ENCODE measurements at regions not wholly inside any gene's neighbourhood (a gene's known extent, or its start where the extent isn't known, plus 50 kb on each side); places are given as distances from the start of the nearest gene placed in this dataset.
"Not testable (repeated sequence)": the region's sequence is repeated elsewhere in the genome, so short reads cannot be mapped to it uniquely, and the experiment has no call there.

- DNase-seq: no peak
- no peaks in the 10 kb centered on the region for H3K36me3 ChIP-seq (ENCODE audit: insufficient read depth, low read length)
- H3K27ac ChIP-seq (ENCODE audit: low read depth, low read length): no peak overlapping the region
- Mint-ChIP-seq H3K4me3 (no peak overlapping the region), H3K9me3 (peaks cover 0 to 1% (median 0%) of the 10 kb centered on the region in 8 donors), H3K27ac (no peak overlapping the region), H3K4me1 (no peaks in the 10 kb centered on the region), H3K27me3 (no peaks in the 10 kb centered on the region), H3K36me3 (no peaks in the 10 kb centered on the region)
- intact Hi-C loops (cut with micrococcal nuclease): no loop called here
- no peaks in the 10 kb centered on the region for H3K9me3 ChIP-seq (ENCODE audit: control insufficient read depth in 1 of 2, low read length in 2 of 2)
- H3K4me1 ChIP-seq (ENCODE audit: insufficient read depth, low read length): no peaks in the 10 kb centered on the region
- no peak overlapping the region for H3K4me3 ChIP-seq (ENCODE audit: low read length in 2 of 2)
- CTCF ChIA-PET (ENCODE audit: partially characterized antibody): no interaction called here
- H3K27me3 ChIP-seq (ENCODE audit: insufficient read depth, low read length): no peaks in the 10 kb centered on the region
- POLR2A ChIA-PET (ENCODE audit: partially characterized antibody): no interaction called here
These were observed 163.7 kb downstream of the MANEA start for GRCh38 chr6:95741045-95741444.

DNA sequence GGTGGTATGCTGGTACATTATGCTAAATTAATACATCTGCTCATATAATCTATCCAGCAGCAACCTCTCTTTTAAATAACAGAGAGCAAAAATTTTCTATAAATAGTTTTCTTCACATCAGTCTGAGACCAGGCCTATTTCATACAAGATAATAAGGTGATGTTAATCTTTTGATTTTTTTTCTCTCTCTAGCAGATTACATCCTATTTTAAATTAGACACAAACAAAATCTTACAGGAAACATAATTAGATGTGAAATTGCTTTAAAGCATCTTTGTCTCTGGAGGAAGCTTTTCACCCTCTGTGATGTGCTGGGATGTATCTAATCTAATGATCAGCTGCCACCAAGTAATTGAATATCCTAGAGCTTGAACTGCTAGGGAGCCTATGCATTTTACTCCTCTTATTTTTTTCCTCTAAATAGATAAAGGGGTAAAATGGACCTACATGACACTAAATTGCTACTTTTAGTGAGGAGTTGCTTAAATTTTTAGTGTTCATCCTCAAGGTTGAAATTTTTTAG lies 165.5 kb downstream of the MANEA start:
- POLR2A ChIA-PET (ENCODE audit: partially characterized antibody): no interaction called here
- no peak overlapping the region for H3K4me3 ChIP-seq (ENCODE audit: low read length in 2 of 2)
- intact Hi-C loops (cut with micrococcal nuclease): no loop called here

DNA sequence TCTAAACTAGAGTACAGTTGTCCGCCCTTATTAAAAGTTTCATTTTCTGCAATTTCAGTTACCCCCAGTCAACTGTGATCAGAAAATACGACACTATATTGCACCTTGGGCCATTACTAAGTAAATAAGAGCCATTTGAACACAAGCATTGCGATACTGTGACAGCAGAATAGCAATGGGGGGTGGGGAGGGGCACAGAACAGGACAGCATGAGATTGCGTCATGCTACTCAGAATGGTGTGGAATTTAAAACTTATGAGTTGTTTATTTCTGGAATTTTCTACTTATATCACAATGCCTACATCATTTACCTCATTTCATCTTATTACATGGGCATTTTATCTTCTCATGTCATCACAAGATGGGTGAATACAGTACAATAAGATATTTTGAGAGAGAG lies 166.3 kb downstream of the MANEA start:
- Mint-ChIP-seq H3K27ac (no peak overlapping the region), H3K27me3 (no peaks in the 10 kb centered on the region), H3K36me3 (no peaks in the 10 kb centered on the region), H3K4me3 (no peak overlapping the region), H3K9me3 (peaks cover 0 to 1% (median 0%) of the 10 kb centered on the region in 8 donors), H3K4me1 (no peaks in the 10 kb centered on the region)
- POLR2A ChIA-PET (ENCODE audit: partially characterized antibody): no interaction called here
- CTCF ChIA-PET (ENCODE audit: partially characterized antibody): no interaction called here
- intact Hi-C loops (cut with micrococcal nuclease): no loop called here
- H3K4me1 ChIP-seq (ENCODE audit: insufficient read depth, low read length): no peaks in the 10 kb centered on the region
- H3K9me3 ChIP-seq (ENCODE audit: control insufficient read depth in 1 of 2, low read length in 2 of 2): no peaks in the 10 kb centered on the region
- no peaks in the 10 kb centered on the region for H3K36me3 ChIP-seq (ENCODE audit: insufficient read depth, low read length)
- no peaks in the 10 kb centered on the region for H3K27me3 ChIP-seq (ENCODE audit: insufficient read depth, low read length)
- no peak overlapping the region for H3K27ac ChIP-seq (ENCODE audit: low read depth, low read length)
- no peak overlapping the region for H3K4me3 ChIP-seq (ENCODE audit: low read length in 2 of 2)
- DNase-seq: no peak

More for the DNA sequence above, 165.5 kb downstream of the MANEA start:
- Histone ChIP-seq H3K9me3 (ENCODE audit: control insufficient read depth in 1 of 2, low read length in 2 of 2) (no peaks in the 10 kb centered on the region), H3K4me1 (ENCODE audit: insufficient read depth, low read length) (no peaks in the 10 kb centered on the region), H3K36me3 (ENCODE audit: insufficient read depth, low read length) (no peaks in the 10 kb centered on the region), H3K27ac (ENCODE audit: low read depth, low read length) (no peak overlapping the region), H3K27me3 (ENCODE audit: insufficient read depth, low read length) (no peaks in the 10 kb centered on the region)
- Mint-ChIP-seq H3K36me3 (no peaks in the 10 kb centered on the region), H3K27ac (no peak overlapping the region), H3K4me1 (no peaks in the 10 kb centered on the region), H3K9me3 (peaks cover 0 to 1% (median 0%) of the 10 kb centered on the region in 8 donors), H3K27me3 (no peaks in the 10 kb centered on the region), H3K4me3 (no peak overlapping the region)
- DNase-seq: no peak
- CTCF ChIA-PET (ENCODE audit: partially characterized antibody): no interaction called here

DNA sequence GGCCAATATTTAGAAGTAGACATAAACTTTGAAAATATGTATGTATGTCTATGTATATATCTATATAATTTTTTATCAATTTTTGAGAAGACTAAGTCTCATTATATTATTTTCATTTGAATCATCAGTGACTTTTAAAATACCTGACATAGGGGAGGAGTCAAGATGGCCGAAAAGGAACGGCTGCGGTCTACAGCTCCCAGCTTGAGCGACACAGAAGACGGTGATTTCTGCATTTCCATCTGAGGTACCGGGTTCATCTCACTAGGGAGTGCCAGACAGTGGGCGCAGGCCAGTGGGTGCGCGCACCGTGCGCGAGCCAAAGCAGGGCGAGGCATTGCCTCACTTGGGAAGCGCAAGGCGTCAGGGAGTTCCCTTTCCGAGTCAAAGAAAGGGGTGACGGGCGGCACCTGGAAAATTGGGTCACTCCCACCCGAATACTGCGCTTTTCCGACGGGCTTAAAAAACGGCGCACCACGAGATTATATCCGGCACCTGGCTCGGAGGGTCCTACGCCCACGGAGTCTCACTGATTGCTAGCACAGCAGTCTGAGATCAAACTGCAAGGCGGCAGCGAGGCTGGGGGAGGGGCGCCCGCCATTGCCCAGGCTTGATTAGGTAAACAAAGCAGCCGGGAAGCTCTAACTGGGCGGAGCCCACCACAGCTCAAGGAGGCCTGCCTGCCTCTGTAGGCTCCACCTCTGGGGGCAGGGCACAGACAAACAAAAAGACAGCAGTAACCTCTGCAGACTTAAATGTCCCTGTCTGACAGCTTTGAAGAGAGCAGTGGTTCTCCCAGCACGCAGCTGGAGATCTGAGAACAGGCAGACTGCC lies 181.1 kb downstream of the MANEA start:
- H3K27ac ChIP-seq (ENCODE audit: low read depth, low read length); H3K27me3 ChIP-seq (ENCODE audit: insufficient read depth, low read length); H3K9me3 Mint-ChIP-seq; H3K36me3 ChIP-seq (ENCODE audit: insufficient read depth, low read length); DNase-seq; H3K4me3 ChIP-seq (ENCODE audit: low read length in 2 of 2); CTCF ChIA-PET (ENCODE audit: partially characterized antibody); H3K9me3 ChIP-seq (ENCODE audit: control insufficient read depth in 1 of 2, low read length in 2 of 2); H3K4me1 ChIP-seq (ENCODE audit: insufficient read depth, low read length); H3K27me3 Mint-ChIP-seq; H3K4me3 Mint-ChIP-seq; POLR2A ChIA-PET (ENCODE audit: partially characterized antibody); H3K4me1 Mint-ChIP-seq; intact Hi-C loops (cut with micrococcal nuclease); H3K36me3 Mint-ChIP-seq: not testable (repeated sequence)
- H3K27ac Mint-ChIP-seq: peak overlapping the region in 1 of 7 donors; percentile 41

DNA sequence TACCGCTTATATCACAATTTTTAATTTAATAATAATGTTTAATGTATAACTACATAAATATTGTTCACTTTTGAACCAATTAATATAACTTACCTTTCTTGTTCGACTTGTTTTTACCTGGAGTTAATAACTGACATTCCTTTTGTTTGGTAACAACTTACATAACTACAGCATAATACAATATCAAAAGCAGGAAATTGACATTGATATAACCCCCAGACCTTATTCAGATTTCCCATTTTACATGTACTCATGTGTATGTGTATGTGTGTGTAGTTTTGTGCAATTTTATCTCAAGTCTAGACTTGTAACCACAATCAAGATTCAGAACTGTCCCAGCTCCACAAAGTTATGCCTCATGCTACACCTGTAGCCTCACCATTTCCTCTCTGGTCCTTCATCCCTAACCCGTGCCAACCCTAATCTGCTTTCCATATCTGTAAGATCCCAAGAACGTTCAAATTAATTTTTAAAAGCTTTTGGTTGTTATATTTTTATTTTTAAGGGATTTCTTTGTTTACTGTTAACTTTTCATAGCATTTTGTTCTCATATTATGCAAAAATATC lies 190.6 kb downstream of the MANEA start:
- Histone ChIP-seq H3K27me3 (ENCODE audit: insufficient read depth, low read length) (no peaks in the 10 kb centered on the region), H3K4me1 (ENCODE audit: insufficient read depth, low read length) (no peaks in the 10 kb centered on the region), H3K4me3 (ENCODE audit: low read length in 2 of 2) (no peak overlapping the region), H3K9me3 (ENCODE audit: control insufficient read depth in 1 of 2, low read length in 2 of 2) (no peaks in the 10 kb centered on the region), H3K36me3 (ENCODE audit: insufficient read depth, low read length) (no peaks in the 10 kb centered on the region), H3K27ac (ENCODE audit: low read depth, low read length) (no peak overlapping the region)
- H3K4me1 Mint-ChIP-seq: no peaks in the 10 kb centered on the region
- DNase-seq: no peak
- ChIA-PET CTCF (ENCODE audit: partially characterized antibody) (no interaction called here), POLR2A (ENCODE audit: partially characterized antibody) (no interaction called here)
- H3K9me3 Mint-ChIP-seq: no peaks in the 10 kb centered on the region
- intact Hi-C loops (cut with micrococcal nuclease): no loop called here
- H3K4me3 Mint-ChIP-seq: no peak overlapping the region
- no peaks in the 10 kb centered on the region for H3K36me3 Mint-ChIP-seq
- no peak overlapping the region for H3K27ac Mint-ChIP-seq
- no peaks in the 10 kb centered on the region for H3K27me3 Mint-ChIP-seq

GRCh38 chr6:95768539-95768938 lies 191.2 kb downstream of the MANEA start:
- ChIA-PET POLR2A (ENCODE audit: partially characterized antibody) (no interaction called here), CTCF (ENCODE audit: partially characterized antibody) (no interaction called here)
- Mint-ChIP-seq H3K36me3 (no peaks in the 10 kb centered on the region), H3K4me3 (no peak overlapping the region), H3K9me3 (no peaks in the 10 kb centered on the region), H3K4me1 (no peaks in the 10 kb centered on the region), H3K27ac (no peak overlapping the region), H3K27me3 (peaks cover 0 to 1% of the 10 kb centered on the region in 2 donors)
- intact Hi-C loops (cut with micrococcal nuclease): no loop called here
- no peak for DNase-seq
- Histone ChIP-seq H3K27me3 (ENCODE audit: insufficient read depth, low read length) (no peaks in the 10 kb centered on the region), H3K27ac (ENCODE audit: low read depth, low read length) (no peak overlapping the region), H3K9me3 (ENCODE audit: control insufficient read depth in 1 of 2, low read length in 2 of 2) (no peaks in the 10 kb centered on the region), H3K36me3 (ENCODE audit: insufficient read depth, low read length) (no peaks in the 10 kb centered on the region), H3K4me1 (ENCODE audit: insufficient read depth, low read length) (no peaks in the 10 kb centered on the region), H3K4me3 (ENCODE audit: low read length in 2 of 2) (no peak overlapping the region)

GRCh38 chr6:95777338-95777737 lies 200.0 kb downstream of the MANEA start:
- Histone ChIP-seq H3K36me3 (ENCODE audit: insufficient read depth, low read length) (no peaks in the 10 kb centered on the region), H3K4me3 (ENCODE audit: low read length in 2 of 2) (no peak overlapping the region), H3K4me1 (ENCODE audit: insufficient read depth, low read length) (no peaks in the 10 kb centered on the region), H3K27me3 (ENCODE audit: insufficient read depth, low read length) (no peaks in the 10 kb centered on the region), H3K27ac (ENCODE audit: low read depth, low read length) (no peak overlapping the region), H3K9me3 (ENCODE audit: control insufficient read depth in 1 of 2, low read length in 2 of 2) (no peaks in the 10 kb centered on the region)
- Mint-ChIP-seq H3K4me3 (no peak overlapping the region), H3K27ac (no peak overlapping the region), H3K27me3 (peaks cover 0 to 1% of the 10 kb centered on the region in 2 donors), H3K36me3 (no peaks in the 10 kb centered on the region), H3K9me3 (peaks cover 0 to 4% (median 0%) of the 10 kb centered on the region in 8 donors), H3K4me1 (no peaks in the 10 kb centered on the region)
- intact Hi-C loops (cut with micrococcal nuclease): no loop called here
- no peak for DNase-seq
- ChIA-PET POLR2A (ENCODE audit: partially characterized antibody) (no interaction called here), CTCF (ENCODE audit: partially characterized antibody) (no interaction called here)
